ENCODE measurements at regions not wholly inside any gene's neighbourhood (a gene's known extent, or its start where the extent isn't known, plus 50 kb on each side); places are given as distances from the start of the nearest gene placed in this dataset.

- no peak for TF ChIP-seq SIN3A (IDR thresholded peaks at IDR 0.05; ENCODE audit: borderline replicate concordance, insufficient read depth, low read length)
Observed at GRCh38 chr10:128957221-128957620, 509.8 kb upstream of the MGMT start.

DNA sequence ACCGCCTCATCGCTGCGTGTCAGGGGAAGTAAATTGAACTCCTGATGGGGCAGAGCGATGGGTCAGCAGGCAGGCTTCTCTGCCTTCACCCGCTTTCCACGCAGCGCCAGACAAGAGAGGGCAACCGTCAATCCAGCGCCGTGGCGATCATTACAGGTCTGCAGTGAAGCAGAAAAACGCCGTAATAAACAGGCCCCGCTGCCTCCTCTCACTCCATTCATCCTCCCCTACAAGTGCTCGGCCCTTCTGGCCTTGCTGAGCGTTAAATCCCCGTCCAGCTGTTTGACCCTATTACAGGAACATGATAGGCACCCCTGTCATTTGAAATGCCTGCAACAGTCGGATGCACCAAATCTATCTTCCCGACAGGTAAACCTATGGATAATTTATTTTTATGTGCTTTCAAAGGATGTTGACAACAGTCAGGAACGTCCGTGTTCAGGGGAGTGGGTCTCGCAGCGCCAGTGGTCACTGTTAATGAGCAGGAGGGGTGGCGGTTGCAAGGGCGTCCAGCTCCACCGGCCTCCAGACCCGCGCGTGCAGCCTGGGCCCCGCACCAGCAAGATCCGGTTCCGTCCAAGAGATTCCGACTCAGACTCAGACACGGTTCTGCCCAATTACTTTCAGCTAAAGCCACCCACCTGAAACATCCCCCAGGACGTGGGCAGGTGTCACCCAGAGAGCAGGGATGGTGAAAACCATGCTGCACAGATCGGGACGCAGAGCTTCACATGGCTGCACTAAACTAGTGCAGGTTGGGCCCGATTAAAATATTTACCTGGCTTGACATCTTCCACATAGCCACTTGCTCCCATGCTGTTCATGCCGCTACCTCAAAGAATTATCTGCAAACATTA, 508.0 kb upstream of the MGMT start:
- TF ChIP-seq SIN3A (IDR thresholded peaks at IDR 0.05; ENCODE audit: borderline replicate concordance, insufficient read depth, low read length): no peak
- TF ChIP-seq TAF1 (IDR thresholded peaks at IDR 0.05; ENCODE audit: borderline replicate concordance, insufficient read depth, low read length): no peak
- TF ChIP-seq POLR2AphosphoS5 (IDR thresholded peaks at IDR 0.05; ENCODE audit: low read depth, low read length): no peak
- TF ChIP-seq, protein P1, sequence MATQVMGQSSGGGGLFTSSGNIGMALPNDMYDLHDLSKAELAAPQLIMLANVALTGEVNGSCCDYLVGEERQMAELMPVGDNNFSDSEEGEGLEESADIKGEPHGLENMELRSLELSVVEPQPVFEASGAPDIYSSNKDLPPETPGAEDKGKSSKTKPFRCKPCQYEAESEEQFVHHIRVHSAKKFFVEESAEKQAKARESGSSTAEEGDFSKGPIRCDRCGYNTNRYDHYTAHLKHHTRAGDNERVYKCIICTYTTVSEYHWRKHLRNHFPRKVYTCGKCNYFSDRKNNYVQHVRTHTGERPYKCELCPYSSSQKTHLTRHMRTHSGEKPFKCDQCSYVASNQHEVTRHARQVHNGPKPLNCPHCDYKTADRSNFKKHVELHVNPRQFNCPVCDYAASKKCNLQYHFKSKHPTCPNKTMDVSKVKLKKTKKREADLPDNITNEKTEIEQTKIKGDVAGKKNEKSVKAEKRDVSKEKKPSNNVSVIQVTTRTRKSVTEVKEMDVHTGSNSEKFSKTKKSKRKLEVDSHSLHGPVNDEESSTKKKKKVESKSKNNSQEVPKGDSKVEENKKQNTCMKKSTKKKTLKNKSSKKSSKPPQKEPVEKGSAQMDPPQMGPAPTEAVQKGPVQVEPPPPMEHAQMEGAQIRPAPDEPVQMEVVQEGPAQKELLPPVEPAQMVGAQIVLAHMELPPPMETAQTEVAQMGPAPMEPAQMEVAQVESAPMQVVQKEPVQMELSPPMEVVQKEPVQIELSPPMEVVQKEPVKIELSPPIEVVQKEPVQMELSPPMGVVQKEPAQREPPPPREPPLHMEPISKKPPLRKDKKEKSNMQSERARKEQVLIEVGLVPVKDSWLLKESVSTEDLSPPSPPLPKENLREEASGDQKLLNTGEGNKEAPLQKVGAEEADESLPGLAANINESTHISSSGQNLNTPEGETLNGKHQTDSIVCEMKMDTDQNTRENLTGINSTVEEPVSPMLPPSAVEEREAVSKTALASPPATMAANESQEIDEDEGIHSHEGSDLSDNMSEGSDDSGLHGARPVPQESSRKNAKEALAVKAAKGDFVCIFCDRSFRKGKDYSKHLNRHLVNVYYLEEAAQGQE (IDR thresholded peaks at IDR 0.05; ENCODE audit: insufficient read depth in 1 of 2, low read depth in 2 of 2, low read length in 2 of 2): no peak
- no peak for TF ChIP-seq FOXP2 (optimal IDR thresholded peaks at IDR 0.05; ENCODE audit: borderline replicate concordance, extremely low read depth, extremely low read length, insufficient read depth)

DNA sequence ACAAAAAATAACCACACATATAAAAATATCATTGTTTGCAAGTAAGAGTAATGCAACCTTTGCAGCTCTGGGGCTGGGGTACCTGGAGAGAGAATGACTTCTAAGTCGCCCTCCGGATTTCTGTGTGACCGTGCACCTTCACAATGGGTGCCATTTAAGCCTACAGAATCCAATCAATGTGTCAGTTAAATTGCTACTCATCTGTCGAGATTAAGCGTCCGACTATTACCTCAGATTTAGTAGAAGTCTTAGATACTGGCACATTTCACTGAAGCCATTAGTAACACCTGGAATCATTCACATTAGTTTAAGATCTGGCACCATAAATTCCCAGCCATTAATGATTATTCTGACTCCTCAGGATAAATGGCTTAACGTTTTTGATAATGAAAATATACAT, 507.3 kb upstream of the MGMT start:
- no peak for TF ChIP-seq TAF1 (IDR thresholded peaks at IDR 0.05; ENCODE audit: borderline replicate concordance, insufficient read depth, low read length)
- TF ChIP-seq FOXP2 (optimal IDR thresholded peaks at IDR 0.05; ENCODE audit: borderline replicate concordance, extremely low read depth, extremely low read length, insufficient read depth): no peak
- no peak for TF ChIP-seq SIN3A (IDR thresholded peaks at IDR 0.05; ENCODE audit: borderline replicate concordance, insufficient read depth, low read length)
- TF ChIP-seq, protein P1 (IDR thresholded peaks at IDR 0.05; ENCODE audit: insufficient read depth in 1 of 2, low read depth in 2 of 2, low read length in 2 of 2): no peak
- TF ChIP-seq POLR2AphosphoS5 (IDR thresholded peaks at IDR 0.05; ENCODE audit: low read depth, low read length): no peak

DNA sequence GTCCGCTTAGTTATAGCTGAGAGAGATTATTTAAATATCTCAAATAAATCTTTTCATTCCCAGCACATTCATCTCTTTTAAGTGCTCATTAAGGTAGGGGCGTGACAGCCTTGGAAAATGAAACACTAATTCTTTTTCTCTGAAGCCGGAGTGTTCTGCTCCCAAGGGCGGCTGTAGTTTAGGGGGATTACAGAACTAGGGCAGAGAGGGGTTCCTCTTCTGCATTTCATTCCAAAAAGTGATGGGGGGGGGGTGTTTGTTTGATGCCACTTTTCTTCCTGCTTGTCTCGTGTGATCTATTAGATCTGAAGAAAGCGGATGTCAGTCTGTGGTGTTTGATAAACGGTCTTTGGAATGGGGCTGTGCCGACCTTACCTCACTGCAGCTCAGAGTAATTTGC, 506.5 kb upstream of the MGMT start:
- TF ChIP-seq SIN3A (IDR thresholded peaks at IDR 0.05; ENCODE audit: borderline replicate concordance, insufficient read depth, low read length): no peak

- no peak for TF ChIP-seq SIN3A (IDR thresholded peaks at IDR 0.05; ENCODE audit: borderline replicate concordance, insufficient read depth, low read length)
- TF ChIP-seq POLR2AphosphoS5 (IDR thresholded peaks at IDR 0.05; ENCODE audit: low read depth, low read length): no peak
- no peak for TF ChIP-seq TAF1 (IDR thresholded peaks at IDR 0.05; ENCODE audit: borderline replicate concordance, insufficient read depth, low read length)
- TF ChIP-seq FOXP2 (optimal IDR thresholded peaks at IDR 0.05; ENCODE audit: borderline replicate concordance, extremely low read depth, extremely low read length, insufficient read depth): no peak
- TF ChIP-seq, protein P1 (IDR thresholded peaks at IDR 0.05; ENCODE audit: insufficient read depth in 1 of 2, low read depth in 2 of 2, low read length in 2 of 2): no peak
Observed at GRCh38 chr10:128962182-128962581, 504.9 kb upstream of the MGMT start.

DNA sequence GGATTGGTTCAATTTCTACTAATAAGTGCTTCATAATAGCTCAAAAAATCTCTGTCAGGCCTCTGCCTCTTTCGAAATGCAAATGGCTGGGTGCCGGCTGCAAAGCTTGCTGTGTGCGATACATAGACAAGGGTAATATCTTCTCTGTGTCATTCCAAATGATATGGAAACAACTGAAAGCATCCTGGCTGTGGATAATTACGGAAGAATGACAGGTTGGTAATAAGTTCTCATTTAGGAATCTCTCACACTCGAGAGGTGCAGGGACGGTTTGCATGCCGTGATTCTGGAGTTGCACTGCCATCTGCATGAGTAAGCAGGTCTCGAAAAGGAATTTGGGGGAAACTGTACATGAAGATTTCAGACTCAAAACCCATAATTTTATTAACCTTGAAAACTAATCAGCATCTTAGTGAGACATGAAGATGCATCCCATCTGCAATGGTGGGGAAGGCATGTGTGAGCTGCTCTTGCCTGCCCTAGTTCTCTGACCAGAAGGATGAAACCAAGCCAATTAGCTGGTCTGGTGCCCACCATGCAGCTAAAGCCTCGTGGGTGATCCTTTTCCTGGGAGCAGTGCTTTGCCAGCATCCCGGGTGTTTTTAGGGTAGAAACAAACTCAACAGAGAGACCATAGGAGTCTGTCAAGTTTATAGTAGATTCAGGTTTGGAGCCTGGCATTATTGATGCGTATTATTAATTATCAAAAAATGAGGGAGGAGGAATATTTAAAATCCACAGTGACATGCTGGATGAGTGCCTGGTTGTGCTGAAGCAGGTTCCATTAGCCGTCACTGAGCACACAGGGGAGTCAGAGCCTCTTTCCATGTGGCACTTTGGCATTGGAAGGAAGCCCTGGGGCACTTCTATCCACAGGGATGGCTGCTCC, 503.6 kb upstream of the MGMT start:
- TF ChIP-seq FOXP2 (optimal IDR thresholded peaks at IDR 0.05; ENCODE audit: borderline replicate concordance, extremely low read depth, extremely low read length, insufficient read depth): no peak
- no peak for TF ChIP-seq POLR2AphosphoS5 (IDR thresholded peaks at IDR 0.05; ENCODE audit: low read depth, low read length)
- no peak for TF ChIP-seq SIN3A (IDR thresholded peaks at IDR 0.05; ENCODE audit: borderline replicate concordance, insufficient read depth, low read length)
- TF ChIP-seq TAF1 (IDR thresholded peaks at IDR 0.05; ENCODE audit: borderline replicate concordance, insufficient read depth, low read length): no peak
- TF ChIP-seq, protein P1 (IDR thresholded peaks at IDR 0.05; ENCODE audit: insufficient read depth in 1 of 2, low read depth in 2 of 2, low read length in 2 of 2): no peak

All from PFSK-1 (cell line).